ENCODE measurements at regions not wholly inside any gene's neighbourhood (a gene's known extent, or its start where the extent isn't known, plus 50 kb on each side); places are given as distances from the start of the nearest gene placed in this dataset.

GRCh38 chr4:27928761-27929540 lies 1068.3 kb downstream of the STIM2 start (continued):
- TF ChIP-seq ZNF462 (CRISPR knock-in tag; IDR thresholded peaks at IDR 0.05) (no peak), NANOG (IDR thresholded peaks at IDR 0.05; ENCODE audit: borderline replicate concordance) (no peak), POLR2AphosphoS5 (IDR thresholded peaks at IDR 0.05; ENCODE audit: low read depth) (no peak), CTCF (conservative IDR thresholded peaks at IDR 0.05; ENCODE audit: low read depth in 2 of 2) (no peak)

- peaks cover 2% of the 10 kb centered on the region for H3K27me3 Mint-ChIP-seq (ENCODE audit: insufficient read depth, low read depth, poor library complexity)
- no peaks in the 10 kb centered on the region for H4K20me1 ChIP-seq (replicated peaks; ENCODE audit: insufficient read depth)
- no peak overlapping the region for H3K4me3 ChIP-seq
- no peak overlapping the region for H2AFZ ChIP-seq
- H3K4me3 Mint-ChIP-seq = no peak overlapping the region
- H3K4me1 Mint-ChIP-seq = peaks cover 9% of the 10 kb centered on the region; the same call in 2 of the 3 replicates
- H3K36me3 Mint-ChIP-seq (ENCODE audit: low read depth) = no peaks in the 10 kb centered on the region
- H3K79me2 ChIP-seq (replicated peaks; ENCODE audit: insufficient read depth) = no peaks in the 10 kb centered on the region
- H3K4me1 ChIP-seq (ENCODE audit: insufficient read depth) = peaks cover 10% of the 10 kb centered on the region
- no peak for DNase-seq (ENCODE audit: low spot score)
- no peak overlapping the region for H3K27ac Mint-ChIP-seq
- H3K27me3 ChIP-seq (ENCODE audit: insufficient read depth) = no peaks in the 10 kb centered on the region
- no peak overlapping the region for H3K4me2 ChIP-seq
- no peak for ATAC-seq
- H3K9me3 Mint-ChIP-seq = no peaks in the 10 kb centered on the region
- H3K9me2 ChIP-seq (ENCODE audit: insufficient read depth) = peaks cover 5% of the 10 kb centered on the region; the same call in 1 of the 2 replicates
- no peaks in the 10 kb centered on the region for H3F3A ChIP-seq (replicated peaks; ENCODE audit: low read depth)
- H3K36me3 ChIP-seq (ENCODE audit: insufficient read depth) = no peaks in the 10 kb centered on the region
- no peak overlapping the region for H3K27ac ChIP-seq (ENCODE audit: low read depth)
- no peak for TF ChIP-seq EZH2phosphoT487 (IDR thresholded peaks at IDR 0.05; ENCODE audit: unreplicated experiment)
- TF ChIP-seq POLR2AphosphoS5 (IDR thresholded peaks at IDR 0.05; ENCODE audit: low read depth) = no peak
- no peak for TF ChIP-seq ZNF462 (CRISPR knock-in tag; IDR thresholded peaks at IDR 0.05)
- TF ChIP-seq ZNF331 (CRISPR knock-in tag; IDR thresholded peaks at IDR 0.05; ENCODE audit: low read depth) = no peak
- TF ChIP-seq JUNB (IDR thresholded peaks at IDR 0.05; ENCODE audit: unreplicated experiment) = no peak
These were observed 1069.7 kb downstream of the STIM2 start for GRCh38 chr4:27930291-27930690.
